ENCODE measurements at regions not wholly inside any gene's neighbourhood (a gene's known extent, or its start where the extent isn't known, plus 50 kb on each side); places are given as distances from the start of the nearest gene placed in this dataset.

- no peaks in the 10 kb centered on the region for H3K27me3 Mint-ChIP-seq
- ATAC-seq (ENCODE audit: low read depth) = no peak
- Histone ChIP-seq H3K9me3 (ENCODE audit: control extremely low read depth in 1 of 3, control insufficient read depth in 2 of 3, insufficient read depth in 1 of 3, low read length in 2 of 3) (peaks cover 0 to 8% (median 0%) of the 10 kb centered on the region in 3 donors), H3K4me3 (ENCODE audit: control extremely low read depth in 1 of 5, extremely low read depth in 1 of 5, insufficient read depth in 1 of 5, low read depth in 2 of 5, low read length in 4 of 5) (no peak overlapping the region), H3K4me2 (replicated peaks; ENCODE audit: low read depth, low read length, poor library complexity, severe bottlenecking) (no peak overlapping the region), H3K4me1 (ENCODE audit: control insufficient read depth in 2 of 2, insufficient read depth in 2 of 2, low read length in 2 of 2) (no peaks in the 10 kb centered on the region), H2AFZ (ENCODE audit: insufficient read depth, low read depth, low read length, poor library complexity, severe bottlenecking) (no peak overlapping the region), H3K79me2 (ENCODE audit: control insufficient read depth, insufficient read depth, low read length) (no peaks in the 10 kb centered on the region), H3K27me3 (replicated peaks in 1 of 4; ENCODE audit: control extremely low read depth in 1 of 4, control insufficient read depth in 3 of 4, insufficient read depth in 4 of 4, low read length in 3 of 4) (no peaks in the 10 kb centered on the region), H3K27ac (ENCODE audit: low read length in 2 of 2) (no peak overlapping the region), H3K9ac (ENCODE audit: low read length) (no peak overlapping the region), H3K36me3 (replicated peaks in 1 of 2; ENCODE audit: control extremely low read depth in 1 of 2, control insufficient read depth in 1 of 2, extremely low read depth in 1 of 2, insufficient read depth in 2 of 2, low read length in 1 of 2) (no peaks in the 10 kb centered on the region), H4K20me1 (ENCODE audit: control insufficient read depth, insufficient read depth, low read length, poor library complexity, severe bottlenecking) (no peaks in the 10 kb centered on the region)
- intact Hi-C loops (cut with micrococcal nuclease) = no loop called here
- TF ChIP-seq EZH2 (IDR thresholded peaks at IDR 0.05; ENCODE audit: borderline replicate concordance, insufficient read depth, low read depth, low read length, poor library complexity, severe bottlenecking) (no peak), CTCF (IDR thresholded peaks at IDR 0.05) (no peak)
- H3K27ac Mint-ChIP-seq = no peak overlapping the region
- POLR2A ChIA-PET = no interaction called here
- 17% methylated on average over 1 of the region's 3 CpGs for WGBS (ENCODE audit: insufficient coverage)
- H3K4me3 Mint-ChIP-seq = no peak overlapping the region
- no peak for DNase-seq
- CTCF ChIA-PET = no interaction called here
- no peaks in the 10 kb centered on the region for H3K4me1 Mint-ChIP-seq
- no peaks in the 10 kb centered on the region for H3K9me3 Mint-ChIP-seq (ENCODE audit: insufficient read depth)
Measured at GRCh38 chr21:28235169-28235895, 757.3 kb downstream of the LTN1 start.

GRCh38 chr21:28234326-28234725 is 758.4 kb downstream of the LTN1 start:
- no peaks in the 10 kb centered on the region for H3K79me2 ChIP-seq (ENCODE audit: control insufficient read depth, insufficient read depth, low read length)
- H3K4me2 ChIP-seq (replicated peaks; ENCODE audit: low read depth, low read length, poor library complexity, severe bottlenecking) = no peak overlapping the region
- POLR2A ChIA-PET = no interaction called here
- H3K4me3 Mint-ChIP-seq = no peak overlapping the region
- H3K9me3 ChIP-seq (ENCODE audit: control extremely low read depth in 1 of 3, control insufficient read depth in 2 of 3, insufficient read depth in 1 of 3, low read length in 2 of 3) = peaks cover 0 to 8% (median 0%) of the 10 kb centered on the region in 3 donors
- H3K9me3 Mint-ChIP-seq (ENCODE audit: insufficient read depth) = no peaks in the 10 kb centered on the region
- H3K36me3 ChIP-seq (replicated peaks in 1 of 2; ENCODE audit: control extremely low read depth in 1 of 2, control insufficient read depth in 1 of 2, extremely low read depth in 1 of 2, insufficient read depth in 2 of 2, low read length in 1 of 2) = no peaks in the 10 kb centered on the region
- DNase-seq (no peak), ATAC-seq (ENCODE audit: low read depth) (no peak)
- no peak overlapping the region for H3K9ac ChIP-seq (ENCODE audit: low read length)
- no peaks in the 10 kb centered on the region for H3K4me1 Mint-ChIP-seq
- no peak overlapping the region for H3K27ac Mint-ChIP-seq
- H3K27ac ChIP-seq (ENCODE audit: low read length in 2 of 2) = no peak overlapping the region
- intact Hi-C loops (cut with micrococcal nuclease) = no loop called here
- 80% methylated on average over 5 of the region's 5 CpGs for WGBS (ENCODE audit: insufficient coverage)
- H3K27me3 Mint-ChIP-seq = no peaks in the 10 kb centered on the region
- H3K4me1 ChIP-seq (ENCODE audit: control insufficient read depth in 2 of 2, insufficient read depth in 2 of 2, low read length in 2 of 2) = no peaks in the 10 kb centered on the region
- H2AFZ ChIP-seq (ENCODE audit: insufficient read depth, low read depth, low read length, poor library complexity, severe bottlenecking) = no peak overlapping the region
- TF ChIP-seq EZH2 (IDR thresholded peaks at IDR 0.05; ENCODE audit: borderline replicate concordance, insufficient read depth, low read depth, low read length, poor library complexity, severe bottlenecking) (no peak), CTCF (IDR thresholded peaks at IDR 0.05) (no peak)
- no peaks in the 10 kb centered on the region for H4K20me1 ChIP-seq (ENCODE audit: control insufficient read depth, insufficient read depth, low read length, poor library complexity, severe bottlenecking)
- CTCF ChIA-PET = no interaction called here
- H3K4me3 ChIP-seq (ENCODE audit: control extremely low read depth in 1 of 5, extremely low read depth in 1 of 5, insufficient read depth in 1 of 5, low read depth in 2 of 5, low read length in 4 of 5) = no peak overlapping the region
- H3K27me3 ChIP-seq (replicated peaks in 1 of 4; ENCODE audit: control extremely low read depth in 1 of 4, control insufficient read depth in 3 of 4, insufficient read depth in 4 of 4, low read length in 3 of 4) = no peaks in the 10 kb centered on the region
